A549 (cell line): ENCODE measurements at regions not wholly inside any gene's neighbourhood (a gene's known extent, or its start where the extent isn't known, plus 50 kb on each side); places are given as distances from the start of the nearest gene placed in this dataset.

Source experiments
- ATAC-seq, 2 experiments: fragments of 200-7000 bp in 1 of 2; fragments of >200 bp in 1 of 2; cut with Nextera tagmentation in 1 of 2; cut with Tn5 transposase in 1 of 2; 3 replicates each; pipeline versions ENCODE4 v1.8.0 to v1.9.1; 2018 to 2020; ENCODE audit warnings: mild to moderate bottlenecking in 1 of 2, moderate library complexity in 1 of 2
- CTCF ChIA-PET: fragments of 300-600 bp; sonication (Branson Sonifier 250); formaldehyde crosslinking; extraction: SDS; loops from one replicate; lab custom pipeline; 2021; ENCODE audit warnings: antibody characterized with exemption, inconsistent platforms; lab: Yijun Ruan, JAX
- POLR2A ChIA-PET: fragments of 350-600 bp; formaldehyde crosslinking; extraction: SDS; loops from one replicate; lab custom pipeline; 2021; ENCODE audit warnings: antibody characterized with exemption, inconsistent platforms; lab: Yijun Ruan, JAX
- DNase-seq, 2 experiments: peaks; one replicate each; pipeline versions ENCODE4 v3.0.0 to v3.0.0-alpha.2; 2011 to 2016; ENCODE audit warnings: low read depth in 1 of 2, low spot score in 1 of 2
- FAIRE-seq: peaks from 2 replicates; lab custom pipeline; 2011; peaks lifted over from hg19 to GRCh38; lab: Jason Lieb, UNC
- H3K27ac ChIP-seq, 2 experiments: fragments of >200 bp; sonication (Bioruptor Twin); formaldehyde crosslinking; 3 replicates each; pipeline ENCODE4 v1.5.1; 2016 to 2017
- H3K4me1 ChIP-seq: fragments of >200 bp; sonication (Bioruptor Twin); formaldehyde crosslinking; 3 replicates; pipeline ENCODE4 v1.6.1; 2016
- H3K4me2 ChIP-seq: fragments of >200 bp; sonication (Bioruptor Twin); formaldehyde crosslinking; 3 replicates; pipeline ENCODE4 v1.6.1; 2016
- H3K4me3 ChIP-seq: fragments of >200 bp; sonication (Bioruptor Twin); formaldehyde crosslinking; 3 replicates; pipeline ENCODE4 v1.5.1; 2016
- H3K9me3 ChIP-seq: fragments of >200 bp; sonication (Bioruptor Twin); formaldehyde crosslinking; 3 replicates; pipeline ENCODE4 v1.6.1; 2016
- ATOH8 ChIP-seq: fragments of 250-450 bp; sonication (Bioruptor Pico); IDR thresholded peaks from 2 replicates; pipeline ENCODE4 v1.5.0; 2020; ENCODE audit warnings: low read depth, mild to moderate bottlenecking, moderate library complexity
- BHLHE40 ChIP-seq: IDR thresholded peaks from 2 replicates; pipeline ENCODE4 v1.6.1; 2012; ENCODE audit warnings: low read depth, low read length, inconsistent platforms
- CBX8 ChIP-seq: fragments of 200-600 bp; sonication (generic); IDR thresholded peaks from 2 replicates; pipeline ENCODE4 v1.6.1; 2016
- CHD4 ChIP-seq: fragments of 200-600 bp; sonication (generic); IDR thresholded peaks from 2 replicates; pipeline ENCODE4 v1.6.1; 2016; ENCODE audit warnings: antibody characterized with exemption, mild to moderate bottlenecking, borderline replicate concordance
- CTCF ChIP-seq: fragments of >200 bp; sonication (Bioruptor Twin); formaldehyde crosslinking; IDR thresholded peaks from 3 replicates; pipeline ENCODE4 v1.5.1; 2016
- E2F6 ChIP-seq: IDR thresholded peaks from 2 replicates; pipeline ENCODE4 v1.6.1; 2012; ENCODE audit warnings: low read depth, borderline replicate concordance
- EHMT2 ChIP-seq: fragments of 200-600 bp; sonication (generic); IDR thresholded peaks from 2 replicates; pipeline ENCODE4 v1.6.1; 2016; ENCODE audit warnings: antibody characterized with exemption, low read depth, mild to moderate bottlenecking, moderate library complexity
- ESRRA ChIP-seq: fragments of 150-350 bp; IDR thresholded peaks from 2 replicates; pipeline ENCODE4 v1.6.1; 2014; ENCODE audit warnings: mild to moderate bottlenecking, low read length, borderline replicate concordance
- FOSL2 ChIP-seq, 2 experiments: fragments of 450-650 bp in 1 of 2; fragments of >200 bp in 1 of 2; sonication (Bioruptor Twin) in 1 of 2; formaldehyde crosslinking; IDR thresholded peaks; 2 replicates each; pipeline versions ENCODE4 v1.5.0 to v1.6.1; 2016 to 2020; ENCODE audit warnings: mild to moderate bottlenecking in 1 of 2, moderate library complexity in 1 of 2
- HMGXB4 ChIP-seq: fragments of 250-450 bp; sonication (Bioruptor Pico); IDR thresholded peaks from 2 replicates; pipeline ENCODE4 v1.5.0; 2021; ENCODE audit warnings: mild to moderate bottlenecking, moderate library complexity, borderline replicate concordance
- HOXB13 ChIP-seq: fragments of 250-450 bp; sonication (Bioruptor Pico); IDR thresholded peaks from 2 replicates; pipeline ENCODE4 v1.5.0; 2020; ENCODE audit warnings: low read depth, mild to moderate bottlenecking, moderate library complexity
- HOXB5 ChIP-seq: fragments of 250-450 bp; sonication (Bioruptor Pico); IDR thresholded peaks from 2 replicates; pipeline ENCODE4 v1.5.0; 2020; ENCODE audit warnings: mild to moderate bottlenecking, moderate library complexity
- JUN ChIP-seq, 2 experiments: fragments of >200 bp; sonication (Bioruptor Twin); formaldehyde crosslinking; IDR thresholded peaks; 2 replicates in 1 of 2; 3 replicates in 1 of 2; pipeline ENCODE4 v1.6.1; 2016 to 2017
- KDM5A ChIP-seq: fragments of 200-600 bp; sonication (generic); IDR thresholded peaks from 2 replicates; pipeline ENCODE4 v1.6.1; 2016; ENCODE audit warnings: antibody characterized with exemption, mild to moderate bottlenecking
- MAFK ChIP-seq: fragments of 450-650 bp; IDR thresholded peaks from 2 replicates; pipeline ENCODE4 v1.6.1; 2014; ENCODE audit not compliant: partially characterized antibody
- MAX ChIP-seq: IDR thresholded peaks from 2 replicates; pipeline ENCODE4 v1.6.1; 2012
- NPAS2 ChIP-seq: fragments of 250-450 bp; sonication (Bioruptor Pico); IDR thresholded peaks from 2 replicates; pipeline ENCODE4 v1.8.0; 2022; ENCODE audit warnings: mild to moderate bottlenecking, moderate library complexity, borderline replicate concordance
- NR3C1 ChIP-seq: fragments of >200 bp; sonication (Bioruptor Twin); formaldehyde crosslinking; IDR thresholded peaks from 3 replicates; pipeline ENCODE4 v1.6.1; 2017
- POLR2A ChIP-seq: IDR thresholded peaks from 2 replicates; pipeline ENCODE4 v1.6.1; 2012; ENCODE audit warnings: mild to moderate bottlenecking, low read length
- POLR2AphosphoS2 ChIP-seq: conservative IDR thresholded peaks from 2 replicates; pipeline ENCODE4 v1.6.1; 2012; ENCODE audit warnings: low read length, improper control_type of control experiment, inconsistent platforms
- RAD21 ChIP-seq, 2 experiments: fragments of >200 bp in 1 of 2; sonication (Bioruptor Twin) in 1 of 2; formaldehyde crosslinking in 1 of 2; IDR thresholded peaks in 1 of 2; conservative IDR thresholded peaks in 1 of 2; 2 replicates in 1 of 2; 3 replicates in 1 of 2; pipeline ENCODE4 v1.6.1; 2012 to 2018; ENCODE audit warnings: inconsistent platforms in 1 of 2
- RARB ChIP-seq: fragments of 250-450 bp; sonication (Bioruptor Pico); IDR thresholded peaks from 2 replicates; pipeline ENCODE4 v1.8.0; 2021; ENCODE audit warnings: mild to moderate bottlenecking, moderate library complexity
- REST ChIP-seq: fragments of 200-600 bp; sonication (generic); IDR thresholded peaks from 2 replicates; pipeline ENCODE4 v1.6.1; 2016; ENCODE audit warnings: antibody characterized with exemption, mild to moderate bottlenecking, moderate library complexity
- RFX5 ChIP-seq: fragments of 450-650 bp; IDR thresholded peaks from 2 replicates; pipeline ENCODE4 v1.7.1; 2014; ENCODE audit warnings: antibody characterized with exemption, mild to moderate bottlenecking, moderate library complexity
- RNF2 ChIP-seq: fragments of 200-600 bp; sonication (generic); IDR thresholded peaks from 2 replicates; pipeline ENCODE4 v1.6.1; 2016; ENCODE audit warnings: low read depth, mild to moderate bottlenecking, antibody characterized with exemption, moderate library complexity, borderline replicate concordance
- TFCP2L1 ChIP-seq: fragments of 250-450 bp; sonication (Bioruptor Pico); IDR thresholded peaks from 2 replicates; pipeline ENCODE4 v1.5.0; 2021; ENCODE audit warnings: mild to moderate bottlenecking
- USF2 ChIP-seq: fragments of 450-650 bp; IDR thresholded peaks from 2 replicates; pipeline ENCODE4 v1.6.1; 2014; ENCODE audit warnings: antibody characterized with exemption
- ZFP36 ChIP-seq: fragments of 450-650 bp; IDR thresholded peaks from 2 replicates; pipeline ENCODE4 v1.6.1; 2014; ENCODE audit warnings: borderline replicate concordance; ENCODE audit not compliant: partially characterized antibody
- WGBS: methylation state at CpG from one replicate; pipeline ENCODE4 v1.1.6; 2017; ENCODE audit errors: missing lambda C conversion rate; 5-methylcytosine and 5-hydroxymethylcytosine counted together

- 20% methylated on average over 1 of the region's 1 CpG for WGBS
- Histone ChIP-seq H3K27ac (no peak overlapping the region), H3K9me3 (no peaks in the 10 kb centered on the region), H3K4me3 (no peak overlapping the region), H3K4me1 (peaks cover under 1% of the 10 kb centered on the region; the same call in 1 of the 3 replicates), H3K4me2 (no peak overlapping the region)
- POLR2A ChIA-PET: no interaction called here
- CTCF ChIA-PET: no interaction called here
- TF ChIP-seq HOXB13: no peak
- TF ChIP-seq ZFP36: no peak
- no peak for TF ChIP-seq TFCP2L1 (CRISPR knock-in tag)
- TF ChIP-seq MAFK: no peak
- TF ChIP-seq RAD21 (conservative IDR thresholded peaks at IDR 0.05 in 1 of 2, IDR thresholded peaks at IDR 0.05 in 1 of 2): no peak
- TF ChIP-seq JUN (IDR thresholded peaks at IDR 0.05): no peak
- TF ChIP-seq CHD4: no peak
- TF ChIP-seq POLR2A: no peak
- TF ChIP-seq ESRRA: no peak
- no peak for TF ChIP-seq CBX8
- no peak for TF ChIP-seq RNF2
- TF ChIP-seq POLR2AphosphoS2: no peak
- TF ChIP-seq REST: no peak
- TF ChIP-seq RARB (CRISPR knock-in tag): no peak
- TF ChIP-seq MAX: no peak
- no peak for TF ChIP-seq BHLHE40
- no peak for TF ChIP-seq NR3C1
- ATAC-seq (no peak), FAIRE-seq (no peak), DNase-seq (no peak)
Measured at GRCh38 chr1:58390091-58390490, 156.4 kb downstream of the OMA1 start.

GRCh38 chr1:58380345-58380744 lies 166.2 kb downstream of the OMA1 start:
- POLR2A ChIA-PET: no interaction called here
- Histone ChIP-seq H3K4me2 (no peak overlapping the region), H3K4me1 (no peaks in the 10 kb centered on the region), H3K9me3 (no peaks in the 10 kb centered on the region), H3K27ac (no peak overlapping the region), H3K4me3 (no peak overlapping the region)
- 13% methylated on average over 2 of the region's 2 CpGs for WGBS
- DNase-seq (no peak), ATAC-seq (no peak), FAIRE-seq (no peak)
- CTCF ChIA-PET: no interaction called here
- TF ChIP-seq USF2: no peak
- TF ChIP-seq CTCF: no peak
- no peak for TF ChIP-seq HOXB5 (CRISPR knock-in tag)
- no peak for TF ChIP-seq HMGXB4 (CRISPR knock-in tag)
- TF ChIP-seq NPAS2 (CRISPR knock-in tag): no peak
- no peak for TF ChIP-seq HOXB13
- no peak for TF ChIP-seq RFX5
- no peak for TF ChIP-seq ATOH8 (CRISPR knock-in tag)
- no peak for TF ChIP-seq ZFP36
- no peak for TF ChIP-seq EHMT2
- TF ChIP-seq E2F6: no peak
- no peak for TF ChIP-seq BHLHE40
- no peak for TF ChIP-seq KDM5A
- TF ChIP-seq FOSL2 (IDR thresholded peaks at IDR 0.05): no peak
- TF ChIP-seq FOSL2 (CRISPR knock-in tag; IDR thresholded peaks at IDR 0.05): no peak
